ENCODE measurements at regions not wholly inside any gene's neighbourhood (a gene's known extent, or its start where the extent isn't known, plus 50 kb on each side); places are given as distances from the start of the nearest gene placed in this dataset.

DNA sequence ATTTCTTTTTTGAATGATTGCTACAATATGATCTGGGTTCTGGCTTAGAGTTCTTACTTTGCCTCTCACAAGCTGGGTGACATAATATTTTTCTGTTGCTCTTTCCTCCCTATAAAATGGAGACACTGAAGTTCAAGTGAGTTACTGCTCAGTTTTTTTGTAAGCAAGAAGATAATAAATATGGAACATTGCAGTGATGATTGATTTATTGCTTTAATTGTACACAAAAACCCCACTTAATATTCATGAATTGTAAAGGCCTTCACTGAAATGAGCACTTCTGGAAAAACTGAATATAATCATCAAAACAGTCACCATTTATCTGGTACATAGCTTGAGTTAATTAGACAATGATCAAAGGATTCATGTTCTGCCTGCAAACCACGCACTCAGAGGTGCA is 71.8 kb upstream of the NAP1L1 start:
- TF ChIP-seq USF2 (IDR thresholded peaks at IDR 0.05; ENCODE audit: low read depth, low read length) = no peak
- TF ChIP-seq, protein P1, sequence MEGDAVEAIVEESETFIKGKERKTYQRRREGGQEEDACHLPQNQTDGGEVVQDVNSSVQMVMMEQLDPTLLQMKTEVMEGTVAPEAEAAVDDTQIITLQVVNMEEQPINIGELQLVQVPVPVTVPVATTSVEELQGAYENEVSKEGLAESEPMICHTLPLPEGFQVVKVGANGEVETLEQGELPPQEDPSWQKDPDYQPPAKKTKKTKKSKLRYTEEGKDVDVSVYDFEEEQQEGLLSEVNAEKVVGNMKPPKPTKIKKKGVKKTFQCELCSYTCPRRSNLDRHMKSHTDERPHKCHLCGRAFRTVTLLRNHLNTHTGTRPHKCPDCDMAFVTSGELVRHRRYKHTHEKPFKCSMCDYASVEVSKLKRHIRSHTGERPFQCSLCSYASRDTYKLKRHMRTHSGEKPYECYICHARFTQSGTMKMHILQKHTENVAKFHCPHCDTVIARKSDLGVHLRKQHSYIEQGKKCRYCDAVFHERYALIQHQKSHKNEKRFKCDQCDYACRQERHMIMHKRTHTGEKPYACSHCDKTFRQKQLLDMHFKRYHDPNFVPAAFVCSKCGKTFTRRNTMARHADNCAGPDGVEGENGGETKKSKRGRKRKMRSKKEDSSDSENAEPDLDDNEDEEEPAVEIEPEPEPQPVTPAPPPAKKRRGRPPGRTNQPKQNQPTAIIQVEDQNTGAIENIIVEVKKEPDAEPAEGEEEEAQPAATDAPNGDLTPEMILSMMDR (conservative IDR thresholded peaks at IDR 0.05; ENCODE audit: low read depth, low read length) = no peak
- no peak for TF ChIP-seq RAD21 (IDR thresholded peaks at IDR 0.05; ENCODE audit: low read length)
- TF ChIP-seq, protein P2, sequence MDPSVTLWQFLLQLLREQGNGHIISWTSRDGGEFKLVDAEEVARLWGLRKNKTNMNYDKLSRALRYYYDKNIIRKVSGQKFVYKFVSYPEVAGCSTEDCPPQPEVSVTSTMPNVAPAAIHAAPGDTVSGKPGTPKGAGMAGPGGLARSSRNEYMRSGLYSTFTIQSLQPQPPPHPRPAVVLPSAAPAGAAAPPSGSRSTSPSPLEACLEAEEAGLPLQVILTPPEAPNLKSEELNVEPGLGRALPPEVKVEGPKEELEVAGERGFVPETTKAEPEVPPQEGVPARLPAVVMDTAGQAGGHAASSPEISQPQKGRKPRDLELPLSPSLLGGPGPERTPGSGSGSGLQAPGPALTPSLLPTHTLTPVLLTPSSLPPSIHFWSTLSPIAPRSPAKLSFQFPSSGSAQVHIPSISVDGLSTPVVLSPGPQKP (IDR thresholded peaks at IDR 0.05; ENCODE audit: borderline replicate concordance, low read depth, low read length) = no peak
- TF ChIP-seq RFX5 (IDR thresholded peaks at IDR 0.05; ENCODE audit: low read depth, low read length) = no peak
- TF ChIP-seq BHLHE40 (IDR thresholded peaks at IDR 0.05; ENCODE audit: low read depth, low read length) = no peak
- no peak for TF ChIP-seq MAZ (IDR thresholded peaks at IDR 0.05; ENCODE audit: borderline replicate concordance, low read depth, low read length)
- no peak for TF ChIP-seq CHD1 (IDR thresholded peaks at IDR 0.05; ENCODE audit: low read depth, low read length)
- TF ChIP-seq POLR2A (IDR thresholded peaks at IDR 0.05; ENCODE audit: low read depth, low read length) = no peak
- TF ChIP-seq RCOR1 (IDR thresholded peaks at IDR 0.05; ENCODE audit: insufficient replicate concordance, low read length) = no peak
- no peak for TF ChIP-seq MAFK (IDR thresholded peaks at IDR 0.05; ENCODE audit: low read depth, low read length)
